GM19372 (cell line): ENCODE measurements at regions not wholly inside any gene's neighbourhood (a gene's known extent, or its start where the extent isn't known, plus 50 kb on each side); places are given as distances from the start of the nearest gene placed in this dataset.
"Not testable (repeated sequence)": the region's sequence is repeated elsewhere in the genome, so short reads cannot be mapped to it uniquely, and the experiment has no call there.

Experiments used
- ATAC-seq: cut with Tn5 transposase; IDR thresholded peaks from one replicate; pipeline ENCODE4 v1.9.1; 2021; ENCODE audit warnings: mild to moderate bottlenecking, low read depth, moderate library complexity; ENCODE audit not compliant: unreplicated experiment

DNA sequence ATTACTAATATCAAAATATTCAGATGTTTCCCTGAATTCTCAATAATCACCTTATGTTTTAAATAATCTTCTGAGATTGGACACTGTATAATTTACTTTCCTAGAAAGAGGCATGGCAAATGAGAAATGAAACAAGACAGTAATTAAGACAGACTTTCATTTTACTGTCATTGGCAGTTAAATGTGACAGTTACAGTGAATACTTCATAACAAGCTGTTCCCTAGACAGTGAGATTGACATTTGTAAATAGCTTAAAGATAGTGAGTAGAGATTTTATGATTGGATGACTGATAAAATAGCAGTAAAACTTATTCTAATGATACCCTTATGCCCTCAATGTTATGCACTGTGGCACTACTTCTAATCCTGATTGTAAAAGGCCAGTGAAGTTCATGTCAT, 524.9 kb upstream of the TMEFF2 start:
- ATAC-seq = no peak

DNA sequence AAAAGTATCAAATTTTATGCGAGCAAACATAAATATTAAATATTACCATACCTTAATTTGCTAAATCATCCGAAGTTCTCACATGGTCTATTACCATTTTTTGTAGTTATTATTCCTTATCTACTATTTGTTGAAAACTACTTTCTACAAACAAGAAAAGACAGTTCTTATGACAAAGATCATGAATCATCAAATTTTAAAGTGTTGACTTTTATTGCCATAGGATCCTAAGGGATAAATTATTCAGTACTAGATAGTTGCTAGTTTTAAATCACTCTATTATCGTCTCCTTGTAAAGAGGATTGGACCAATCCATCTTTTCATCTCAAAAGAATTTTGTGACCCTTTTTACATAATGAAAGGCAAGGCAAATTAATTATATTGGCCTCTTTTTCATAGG, 523.6 kb upstream of the TMEFF2 start:
- ATAC-seq = no peak

DNA sequence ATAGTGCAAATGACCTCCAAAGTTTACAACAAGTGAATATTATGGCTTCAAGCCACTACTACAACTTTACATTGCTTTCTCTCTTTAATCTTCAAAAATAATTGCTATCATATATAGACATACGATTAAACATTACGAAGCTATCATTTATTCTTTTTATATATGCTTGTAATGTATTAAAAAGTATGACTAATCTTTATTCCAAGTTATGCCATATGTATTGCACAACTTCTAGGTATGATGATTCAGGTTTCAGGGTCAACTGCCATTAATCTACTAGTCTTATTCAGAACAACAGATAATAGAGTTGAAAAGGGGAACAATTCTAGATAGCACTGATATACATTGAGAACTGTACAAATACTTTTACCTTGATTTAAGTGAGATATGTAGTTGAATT, 506.2 kb upstream of the TMEFF2 start:
- no peak for ATAC-seq

DNA sequence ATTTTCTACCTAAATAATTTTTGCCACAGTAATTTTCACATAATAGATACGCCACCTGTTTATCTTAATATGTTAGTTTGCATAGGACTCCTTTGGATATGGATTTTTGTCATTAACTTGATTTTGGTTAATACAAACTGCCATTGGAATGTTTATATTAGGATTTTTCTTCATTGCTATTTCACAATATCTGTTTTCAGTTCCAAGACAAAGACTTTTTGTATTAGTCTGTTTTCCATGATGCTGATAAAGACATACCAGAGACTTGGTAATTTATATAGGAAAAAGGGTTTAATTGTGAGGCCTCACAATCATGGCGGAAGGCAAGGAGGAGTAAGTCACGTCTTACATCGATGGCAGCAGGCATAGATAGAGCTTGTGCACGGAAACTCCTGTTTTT, 503.1 kb upstream of the TMEFF2 start:
- ATAC-seq = no peak

DNA sequence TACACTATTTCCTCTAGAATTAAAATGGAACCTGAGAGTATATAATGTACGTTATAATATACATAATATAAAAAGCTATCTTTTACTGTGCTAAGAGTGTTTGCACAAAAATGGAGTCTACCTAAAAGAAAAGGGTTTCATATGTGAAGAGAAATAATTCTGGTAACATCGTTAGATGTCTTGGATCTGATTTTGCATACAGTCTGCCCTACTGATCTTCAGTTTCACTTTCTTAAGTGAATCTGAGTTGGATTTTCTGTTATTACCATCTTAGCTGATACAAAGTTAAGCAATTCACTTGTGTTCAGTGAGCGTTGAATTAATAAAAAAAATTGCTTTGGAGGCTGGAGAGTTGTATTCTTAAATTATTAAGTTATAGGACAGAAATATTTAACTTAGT, 502.1 kb upstream of the TMEFF2 start:
- ATAC-seq = no peak

DNA sequence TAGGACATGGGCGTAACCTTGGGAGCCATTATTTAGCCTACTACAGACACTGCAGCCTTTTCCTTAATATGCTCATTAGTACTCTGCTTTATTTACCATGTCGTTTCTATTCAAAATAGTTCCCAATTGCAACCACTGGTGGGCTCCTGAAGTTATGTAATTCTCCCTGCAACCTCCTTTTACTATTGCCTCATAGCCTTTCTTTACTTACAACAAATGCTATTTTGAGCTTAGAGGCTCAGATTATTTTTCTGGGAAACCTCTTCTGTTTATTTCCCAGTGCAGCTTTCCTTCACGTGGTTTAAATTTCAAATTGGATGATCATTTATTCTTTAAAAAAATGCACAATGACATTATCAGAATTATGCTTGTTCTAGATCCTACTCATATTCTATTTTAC, 492.3 kb upstream of the TMEFF2 start:
- ATAC-seq = no peak

DNA sequence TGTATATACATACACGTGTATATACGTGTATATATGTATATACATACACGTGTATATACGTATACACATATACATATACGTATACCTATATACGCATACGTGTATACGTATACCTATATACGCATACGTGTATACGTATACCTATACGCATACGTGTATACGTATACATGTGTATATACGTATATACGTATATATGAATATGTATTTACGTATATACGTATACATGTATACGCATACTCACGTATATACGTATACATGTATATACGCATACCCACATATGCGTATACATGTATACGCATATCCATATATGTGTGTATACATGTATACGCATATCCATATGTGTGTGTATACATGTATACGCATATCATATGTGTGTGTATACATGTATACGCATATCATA, 487.8 kb upstream of the TMEFF2 start:
- not testable (repeated sequence) for ATAC-seq

DNA sequence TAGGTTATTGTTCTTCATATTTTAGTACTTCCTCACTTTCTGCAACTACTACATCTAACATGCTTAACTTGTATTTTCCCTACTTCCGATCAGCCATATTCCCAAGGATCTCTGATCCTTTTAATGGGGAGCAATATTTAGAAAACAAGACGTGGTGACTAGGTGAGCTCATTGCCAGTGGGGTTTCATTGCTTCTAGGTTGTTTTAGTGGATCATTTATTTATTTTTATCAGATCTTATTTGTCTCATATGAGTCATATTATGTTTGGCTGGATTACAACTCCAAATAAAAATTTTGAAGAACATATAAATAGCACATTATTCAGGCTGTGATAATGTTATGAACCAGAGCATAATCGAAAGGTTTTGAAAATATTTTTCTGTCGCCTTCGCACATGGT, 480.9 kb upstream of the TMEFF2 start:
- ATAC-seq = no peak

DNA sequence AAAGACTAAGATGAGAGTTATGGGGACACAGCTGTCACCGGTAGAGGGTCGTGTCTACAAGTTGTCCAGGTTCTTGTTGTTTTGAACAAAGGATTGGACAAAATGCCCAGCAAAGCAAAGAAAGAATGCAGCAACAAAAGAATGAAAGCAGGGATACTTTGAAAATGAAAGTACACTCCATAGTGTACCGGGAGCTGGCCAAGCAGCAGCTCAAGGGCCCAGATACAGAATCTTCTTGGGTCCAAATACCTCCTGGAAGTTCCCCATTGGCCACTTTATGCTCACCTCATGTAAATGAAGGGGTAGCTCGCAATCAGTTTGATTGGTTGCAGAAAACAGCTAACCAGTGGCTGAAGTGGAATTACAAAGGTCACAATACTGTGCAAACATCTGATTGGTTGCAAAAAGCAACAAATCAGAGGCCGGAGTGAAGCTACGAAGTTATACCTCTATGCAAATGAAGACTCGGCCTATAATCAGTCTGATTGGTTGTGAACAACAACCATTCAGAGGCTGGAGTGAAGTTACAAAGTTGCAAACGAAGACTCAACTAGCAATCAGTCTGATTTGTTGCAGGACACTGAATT, 474.9 kb upstream of the TMEFF2 start:
- ATAC-seq = no peak

DNA sequence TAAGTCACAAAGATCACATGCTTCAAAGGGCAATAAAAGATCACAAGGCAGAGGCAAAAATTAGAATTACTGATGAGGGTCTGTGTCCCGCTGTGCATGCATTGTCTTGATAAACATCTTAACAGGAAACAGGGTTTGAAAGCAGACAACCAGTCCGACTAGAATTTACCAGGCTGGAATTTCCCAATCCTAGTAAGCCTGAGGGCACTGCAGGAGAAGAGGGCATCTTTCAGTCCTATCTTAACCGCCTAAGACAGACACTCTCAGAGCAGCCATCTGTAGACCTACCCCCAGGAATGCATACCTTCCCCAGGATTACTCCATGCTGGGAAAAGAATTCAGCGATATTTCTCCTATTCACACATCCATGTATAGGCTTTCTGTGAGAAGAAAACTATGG, 465.8 kb upstream of the TMEFF2 start:
- not testable (repeated sequence) for ATAC-seq

DNA sequence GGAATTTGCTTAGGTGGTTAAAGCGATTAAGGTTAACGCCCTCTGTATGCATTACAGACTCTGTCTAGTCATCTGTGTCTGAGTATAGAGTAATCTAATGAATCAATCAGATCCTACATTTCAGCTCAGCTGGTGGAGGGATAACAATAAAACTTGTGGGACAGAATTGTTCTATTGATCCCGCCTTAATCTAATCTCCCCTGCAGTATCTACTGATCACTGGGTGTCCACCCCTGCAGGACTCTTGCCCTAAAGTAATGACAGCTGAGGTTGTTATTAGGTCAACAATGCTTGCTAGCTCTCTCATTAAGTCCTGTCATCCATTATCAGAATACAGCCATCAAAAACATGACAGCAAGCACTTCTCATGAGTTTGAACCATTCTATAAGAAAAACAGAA, 462.6 kb upstream of the TMEFF2 start:
- no peak for ATAC-seq

DNA sequence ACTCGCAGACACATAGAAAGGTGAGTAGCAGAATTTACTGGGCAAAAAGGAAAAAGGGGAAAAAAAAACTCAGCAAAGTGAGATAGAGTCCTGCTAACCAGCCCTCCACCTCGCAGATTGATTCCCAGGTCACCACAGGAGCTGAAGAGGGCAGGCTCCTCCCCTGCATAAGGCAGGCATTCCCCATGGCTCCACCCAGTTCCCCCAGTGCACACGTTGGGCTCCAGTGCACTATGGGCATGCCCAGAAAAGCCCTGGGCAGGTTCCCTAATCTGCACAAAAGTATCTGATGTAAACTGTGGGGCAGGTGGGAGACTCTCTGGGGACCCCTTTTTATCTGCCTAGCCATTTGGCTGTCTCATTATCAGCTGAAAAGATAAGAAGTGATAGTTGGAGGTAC, 461.2 kb upstream of the TMEFF2 start:
- ATAC-seq = no peak

DNA sequence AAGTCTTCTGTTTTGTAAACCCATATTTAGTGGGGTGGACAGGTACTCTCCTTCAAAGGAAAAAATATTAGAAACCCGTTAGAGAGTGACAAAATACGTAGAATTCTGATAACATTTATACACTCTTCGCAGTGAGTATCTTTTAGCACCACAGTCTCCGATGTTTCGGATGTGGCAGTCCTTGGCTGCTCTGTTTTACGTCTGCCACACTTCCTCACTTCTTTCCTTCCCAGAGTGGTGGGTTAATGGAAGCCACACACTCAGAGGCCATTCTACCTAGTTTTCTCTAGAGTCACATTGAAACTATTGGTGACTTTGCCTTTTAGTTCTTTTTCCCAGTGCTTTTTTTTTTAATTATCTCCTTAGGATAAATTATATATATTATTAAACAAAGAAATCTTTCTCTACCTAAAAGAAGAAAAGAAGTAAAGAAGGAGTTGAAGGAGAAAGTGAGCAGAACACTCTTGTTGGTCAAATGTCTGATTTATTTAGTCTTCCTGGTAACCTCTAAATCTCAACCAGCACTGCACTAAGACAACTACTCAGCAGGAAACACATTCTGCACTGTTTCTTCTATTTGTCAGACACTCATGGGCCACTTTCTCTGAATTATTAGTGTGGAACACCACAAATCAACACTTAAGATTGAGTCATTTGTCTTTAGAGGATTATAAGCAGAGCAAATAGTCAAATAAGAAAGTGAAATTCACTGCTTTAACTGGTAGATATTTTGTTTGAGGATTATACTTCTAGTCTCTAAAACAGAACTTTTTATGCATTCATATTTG, 451.3 kb upstream of the TMEFF2 start:
- ATAC-seq = no peak

DNA sequence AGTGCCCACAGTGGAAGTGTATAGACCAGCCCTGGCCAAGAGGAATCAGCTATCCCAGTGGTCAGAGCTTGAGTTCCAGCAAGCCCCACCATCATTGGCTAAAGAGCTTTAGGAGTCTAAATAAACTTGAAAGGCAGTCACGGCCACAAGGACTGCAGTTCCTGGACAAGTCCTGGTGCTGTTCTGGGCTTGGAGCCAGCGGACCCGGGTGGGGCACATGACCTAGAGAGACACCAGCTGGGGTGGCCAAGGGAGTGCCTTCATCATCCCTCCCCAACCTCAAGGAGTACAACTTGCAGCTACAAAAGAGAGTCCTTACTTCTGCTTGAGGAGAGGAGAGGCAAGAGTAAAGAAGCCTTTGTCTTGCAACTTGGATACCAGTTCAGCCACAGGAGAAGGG, 439.8 kb upstream of the TMEFF2 start:
- no peak for ATAC-seq

DNA sequence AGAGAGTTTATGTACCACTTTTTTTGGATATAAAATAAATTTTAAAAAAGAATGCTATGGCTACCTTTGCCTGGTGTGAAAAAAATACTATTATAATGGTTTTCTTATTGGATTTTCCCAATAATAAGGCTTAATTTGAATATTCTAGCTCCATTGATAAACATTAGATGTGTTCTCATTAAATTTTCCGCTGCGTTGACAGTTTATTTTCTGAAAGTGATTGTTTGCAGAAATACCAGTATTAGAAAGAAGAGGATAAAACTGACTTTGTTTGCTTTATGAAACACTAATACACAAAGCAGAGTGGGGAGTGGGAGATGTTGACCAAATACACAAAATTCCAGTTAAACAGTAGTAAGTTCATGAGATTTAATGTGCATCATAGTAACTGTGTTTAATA, 433.3 kb upstream of the TMEFF2 start:
- no peak for ATAC-seq

DNA sequence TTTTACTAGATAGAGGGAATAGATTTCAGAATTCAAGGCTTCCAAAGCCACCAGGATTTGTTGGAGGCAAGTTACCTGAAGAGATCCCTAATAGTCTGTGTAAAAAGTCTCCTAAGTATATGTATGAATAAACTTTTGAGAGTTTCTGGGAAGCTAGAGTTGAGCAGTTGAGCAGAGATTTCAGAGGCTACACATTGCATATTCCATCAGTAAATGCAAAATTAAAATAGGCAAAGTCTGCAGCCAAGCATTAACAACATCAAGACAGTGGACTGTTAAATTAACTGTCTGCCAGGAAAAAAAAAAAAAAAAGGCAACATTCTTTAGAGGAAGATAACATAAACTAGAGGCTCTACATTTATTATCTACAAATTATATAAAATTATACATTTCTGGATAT, 420.4 kb upstream of the TMEFF2 start:
- no peak for ATAC-seq

DNA sequence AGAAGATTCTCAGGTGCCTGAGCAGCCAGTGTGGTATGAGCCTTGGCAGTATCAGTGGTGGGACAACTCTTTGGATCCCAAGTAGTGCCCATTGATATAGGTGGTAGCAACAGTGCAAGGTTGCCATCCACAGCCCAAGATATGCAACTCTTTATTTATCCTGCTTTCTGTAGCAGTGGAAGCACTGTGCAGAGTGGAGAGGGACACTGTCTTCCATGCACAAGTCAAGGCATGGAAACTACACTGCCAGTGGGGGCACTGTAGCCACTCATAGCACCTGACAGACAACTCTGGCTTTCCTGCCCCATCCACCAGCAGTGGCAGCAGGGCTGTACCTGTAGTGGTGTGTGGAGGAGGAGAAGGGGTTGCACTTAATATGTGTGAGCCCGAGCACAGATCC, 409.6 kb upstream of the TMEFF2 start:
- no peak for ATAC-seq

DNA sequence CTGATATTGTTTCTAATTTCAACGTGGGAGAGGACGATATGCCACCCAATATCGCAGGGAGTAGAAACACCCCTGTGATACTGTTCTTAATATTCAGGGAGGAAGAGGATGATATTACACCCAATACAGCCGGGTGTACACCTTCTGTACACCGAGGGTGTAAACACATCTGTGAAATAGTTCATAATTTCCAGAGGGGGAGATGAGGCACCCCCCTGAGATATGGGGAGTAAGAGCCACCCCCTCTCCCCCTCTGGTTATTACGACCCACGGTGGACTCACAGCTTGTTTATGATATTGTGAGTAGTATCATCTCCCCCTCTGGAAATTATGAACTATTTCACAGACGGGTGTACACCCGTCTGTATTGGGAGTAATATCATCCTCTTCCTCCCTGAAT, 403.9 kb upstream of the TMEFF2 start:
- ATAC-seq = not testable (repeated sequence)

DNA sequence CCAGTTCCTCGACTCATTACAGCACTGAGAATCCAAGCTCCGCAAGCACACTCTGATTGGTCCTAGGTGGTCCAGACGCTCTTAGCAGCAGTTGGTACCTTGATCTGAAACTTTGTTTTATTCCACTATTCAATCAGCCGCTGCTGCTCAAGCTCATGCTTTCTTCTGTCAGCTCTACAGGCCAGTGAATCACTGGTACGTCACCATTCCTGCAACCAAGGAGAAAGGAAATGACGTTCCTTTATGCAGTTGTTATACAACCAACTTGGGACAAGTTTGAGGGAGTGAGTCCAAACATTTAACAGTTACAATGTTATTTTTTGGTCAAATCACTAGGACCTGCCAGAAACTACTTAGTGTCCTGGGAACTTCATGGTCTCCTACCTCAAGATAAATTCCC, 398.8 kb upstream of the TMEFF2 start:
- ATAC-seq = no peak

DNA sequence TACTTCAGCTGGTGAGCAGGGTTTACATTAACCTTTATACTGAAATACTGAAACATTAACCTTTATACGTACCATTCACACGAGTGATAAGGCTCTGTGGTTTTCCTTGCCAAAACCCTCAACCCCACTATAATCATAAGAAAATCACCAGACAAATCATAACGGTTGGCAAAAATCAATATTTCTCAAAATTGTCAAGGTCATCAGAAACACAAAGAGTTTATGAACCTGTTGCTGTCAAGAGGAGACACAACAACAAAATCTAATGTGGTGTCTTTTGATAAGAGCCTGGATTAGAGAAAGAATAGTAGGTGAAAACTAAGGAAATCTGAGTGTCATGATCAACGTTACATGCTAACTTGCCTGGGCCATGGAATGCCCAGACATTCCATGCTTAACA, 396.9 kb upstream of the TMEFF2 start:
- no peak for ATAC-seq

DNA sequence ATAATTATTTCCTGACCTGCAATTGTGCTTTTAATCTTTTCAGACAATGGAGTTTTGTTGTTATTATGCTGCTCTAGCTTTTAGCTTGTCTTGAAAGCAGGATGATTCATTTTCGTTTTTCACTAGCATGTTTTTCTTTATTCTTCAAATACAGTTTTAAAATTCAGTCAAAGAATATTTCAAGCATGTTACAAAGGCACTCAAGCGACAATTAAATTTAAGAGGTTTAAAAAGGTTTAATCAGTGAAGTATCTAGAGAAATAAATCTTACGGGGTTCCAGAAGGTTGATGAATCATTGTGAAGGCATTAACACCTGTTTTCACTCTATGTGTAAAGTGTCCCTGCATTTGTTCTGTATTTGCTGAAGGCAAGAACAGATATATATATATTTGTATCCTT, 390.7 kb upstream of the TMEFF2 start:
- ATAC-seq = no peak

DNA sequence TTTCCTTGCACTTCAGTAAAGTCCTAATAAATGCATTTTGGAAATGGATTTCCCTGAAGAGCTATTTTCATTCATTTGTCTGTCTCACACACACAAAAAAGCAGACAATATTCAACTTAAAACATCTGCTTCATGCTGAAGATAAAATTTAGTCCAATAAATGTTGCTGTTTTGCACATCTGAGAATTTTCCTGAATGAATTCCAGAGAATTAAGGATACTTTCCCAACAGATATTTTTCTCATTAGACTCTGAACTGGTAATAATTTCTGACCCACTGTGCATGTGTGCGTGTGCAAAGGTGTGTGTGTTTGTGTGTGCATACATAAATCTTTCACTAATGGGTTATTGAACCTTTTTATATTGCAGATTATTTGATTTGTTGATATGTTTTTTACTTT, 390.2 kb upstream of the TMEFF2 start:
- no peak for ATAC-seq
